K562 (cell line): ENCODE measurements at regions not wholly inside any gene's neighbourhood (a gene's known extent, or its start where the extent isn't known, plus 50 kb on each side); places are given as distances from the start of the nearest gene placed in this dataset.

Experiments
- C11orf30 ChIP-seq: fragments of 450-650 bp; IDR thresholded peaks from 2 replicates; pipeline ENCODE4 v1.6.1; 2016; ENCODE audit warnings: low read depth, mild to moderate bottlenecking
- CAMTA2 ChIP-seq: fragments of 250-450 bp; sonication (Bioruptor Pico); conservative IDR thresholded peaks from 2 replicates; pipeline ENCODE4 v1.5.1; 2022
- ESRRA ChIP-seq: fragments of 450-650 bp; IDR thresholded peaks from 2 replicates; pipeline ENCODE4 v1.6.1; 2014; ENCODE audit warnings: low read depth, mild to moderate bottlenecking, moderate library complexity, borderline replicate concordance
- HCFC1 ChIP-seq: IDR thresholded peaks from 2 replicates; pipeline ENCODE4 v1.6.1; 2012; ENCODE audit warnings: low read depth, low read length, improper control_type of control experiment
- KAT2B ChIP-seq: IDR thresholded peaks from one replicate; pipeline ENCODE4 v1.6.1; 2012; ENCODE audit warnings: low read depth, mild to moderate bottlenecking, control low read depth, inconsistent platforms, low read length, moderate library complexity
- POLR3G ChIP-seq: IDR thresholded peaks from 2 replicates; pipeline ENCODE4 v1.6.1; 2011; ENCODE audit not compliant: insufficient read length, insufficient replicate concordance; ENCODE audit errors: extremely low read depth
- TAF9B ChIP-seq: fragments of 450-650 bp; IDR thresholded peaks from 2 replicates; pipeline ENCODE4 v1.6.1; 2018; ENCODE audit warnings: mild to moderate bottlenecking; ENCODE audit not compliant: partially characterized antibody
- U2AF2 ChIP-seq: fragments of 200-400 bp; formaldehyde crosslinking; optimal IDR thresholded peaks from 2 replicates; pipeline ENCODE3; 2017; ENCODE audit warnings: low read depth, mild to moderate bottlenecking, low read length
- ZFP1 ChIP-seq: fragments of 450-650 bp; formaldehyde crosslinking; IDR thresholded peaks from 2 replicates; pipeline ENCODE4 v1.4.0; 2020; ENCODE audit warnings: mild to moderate bottlenecking, mixed read lengths
- TF ChIP-seq, protein P1 (sequence below): sonication (generic); formaldehyde crosslinking; IDR thresholded peaks from 2 replicates; pipeline ENCODE4 v1.8.1; 2023; ENCODE audit warnings: missing genetic modification reagents, mild to moderate bottlenecking, borderline replicate concordance
- TF ChIP-seq, protein P2 (sequence below), 2 experiments: fragments of 450-650 bp in 1 of 2; sonication (generic) in 1 of 2; formaldehyde crosslinking in 1 of 2; IDR thresholded peaks in 1 of 2; conservative IDR thresholded peaks in 1 of 2; 2 replicates each; pipeline versions ENCODE4 v1.6.1 to v1.8.1; 2016 to 2023; ENCODE audit warnings: mild to moderate bottlenecking in 2 of 2, moderate library complexity in 2 of 2, inconsistent platforms in 1 of 2, missing genetic modification reagents in 1 of 2

- TF ChIP-seq, protein P1, sequence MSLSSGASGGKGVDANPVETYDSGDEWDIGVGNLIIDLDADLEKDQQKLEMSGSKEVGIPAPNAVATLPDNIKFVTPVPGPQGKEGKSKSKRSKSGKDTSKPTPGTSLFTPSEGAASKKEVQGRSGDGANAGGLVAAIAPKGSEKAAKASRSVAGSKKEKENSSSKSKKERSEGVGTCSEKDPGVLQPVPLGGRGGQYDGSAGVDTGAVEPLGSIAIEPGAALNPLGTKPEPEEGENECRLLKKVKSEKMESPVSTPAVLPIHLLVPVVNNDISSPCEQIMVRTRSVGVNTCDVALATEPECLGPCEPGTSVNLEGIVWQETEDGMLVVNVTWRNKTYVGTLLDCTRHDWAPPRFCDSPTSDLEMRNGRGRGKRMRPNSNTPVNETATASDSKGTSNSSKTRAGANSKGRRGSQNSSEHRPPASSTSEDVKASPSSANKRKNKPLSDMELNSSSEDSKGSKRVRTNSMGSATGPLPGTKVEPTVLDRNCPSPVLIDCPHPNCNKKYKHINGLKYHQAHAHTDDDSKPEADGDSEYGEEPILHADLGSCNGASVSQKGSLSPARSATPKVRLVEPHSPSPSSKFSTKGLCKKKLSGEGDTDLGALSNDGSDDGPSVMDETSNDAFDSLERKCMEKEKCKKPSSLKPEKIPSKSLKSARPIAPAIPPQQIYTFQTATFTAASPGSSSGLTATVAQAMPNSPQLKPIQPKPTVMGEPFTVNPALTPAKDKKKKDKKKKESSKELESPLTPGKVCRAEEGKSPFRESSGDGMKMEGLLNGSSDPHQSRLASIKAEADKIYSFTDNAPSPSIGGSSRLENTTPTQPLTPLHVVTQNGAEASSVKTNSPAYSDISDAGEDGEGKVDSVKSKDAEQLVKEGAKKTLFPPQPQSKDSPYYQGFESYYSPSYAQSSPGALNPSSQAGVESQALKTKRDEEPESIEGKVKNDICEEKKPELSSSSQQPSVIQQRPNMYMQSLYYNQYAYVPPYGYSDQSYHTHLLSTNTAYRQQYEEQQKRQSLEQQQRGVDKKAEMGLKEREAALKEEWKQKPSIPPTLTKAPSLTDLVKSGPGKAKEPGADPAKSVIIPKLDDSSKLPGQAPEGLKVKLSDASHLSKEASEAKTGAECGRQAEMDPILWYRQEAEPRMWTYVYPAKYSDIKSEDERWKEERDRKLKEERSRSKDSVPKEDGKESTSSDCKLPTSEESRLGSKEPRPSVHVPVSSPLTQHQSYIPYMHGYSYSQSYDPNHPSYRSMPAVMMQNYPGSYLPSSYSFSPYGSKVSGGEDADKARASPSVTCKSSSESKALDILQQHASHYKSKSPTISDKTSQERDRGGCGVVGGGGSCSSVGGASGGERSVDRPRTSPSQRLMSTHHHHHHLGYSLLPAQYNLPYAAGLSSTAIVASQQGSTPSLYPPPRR (CRISPR knock-in tag) = no peak
- TF ChIP-seq, protein P2, sequence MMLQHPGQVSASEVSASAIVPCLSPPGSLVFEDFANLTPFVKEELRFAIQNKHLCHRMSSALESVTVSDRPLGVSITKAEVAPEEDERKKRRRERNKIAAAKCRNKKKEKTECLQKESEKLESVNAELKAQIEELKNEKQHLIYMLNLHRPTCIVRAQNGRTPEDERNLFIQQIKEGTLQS (IDR thresholded peaks at IDR 0.05) = no peak
- TF ChIP-seq, protein P2 (CRISPR knock-in tag; conservative IDR thresholded peaks at IDR 0.05) = no peak
- TF ChIP-seq U2AF2 (no peak), HCFC1 (no peak), KAT2B (no peak), POLR3G (no peak), CAMTA2 (CRISPR knock-in tag) (no peak), ZFP1 (CRISPR knock-in tag) (no peak), TAF9B (no peak), C11orf30 (no peak), ESRRA (no peak)
Measured at GRCh38 chr5:161040818-161041217, 188.8 kb upstream of the ATP10B start (continued).
